Fibroblast of pulmonary artery (primary cell): ENCODE measurements at regions not wholly inside any gene's neighbourhood (a gene's known extent, or its start where the extent isn't known, plus 50 kb on each side); places are given as distances from the start of the nearest gene placed in this dataset.

Experiments used
- DNase-seq: peaks from one replicate; pipeline ENCODE4 v3.0.0-alpha.2; 2010; ENCODE audit warnings: low read depth
- H3K4me3 ChIP-seq: replicated peaks from 2 replicates; pipeline ENCODE4 v1.5.1; 2011; ENCODE audit warnings: low read depth, mild to moderate bottlenecking, control low read depth, low read length, moderate library complexity
- CTCF ChIP-seq: IDR thresholded peaks from 2 replicates; pipeline ENCODE4 v1.5.1; 2011; ENCODE audit warnings: mild to moderate bottlenecking, control low read depth, low read length, inconsistent platforms; ENCODE audit errors: missing control alignments

GRCh38 chr3:117096549-117096948, 387.0 kb downstream of the TUSC7 start:
- DNase-seq = no peak
- no peak overlapping the region for H3K4me3 ChIP-seq
- TF ChIP-seq CTCF = no peak

GRCh38 chr3:117097351-117097750, 387.8 kb downstream of the TUSC7 start:
- no peak for TF ChIP-seq CTCF
- H3K4me3 ChIP-seq = no peak overlapping the region
- no peak for DNase-seq

GRCh38 chr3:117101697-117102096, 392.1 kb downstream of the TUSC7 start:
- TF ChIP-seq CTCF = no peak
- DNase-seq = no peak
- H3K4me3 ChIP-seq = no peak overlapping the region

GRCh38 chr3:117102426-117102825, 392.8 kb downstream of the TUSC7 start:
- no peak for TF ChIP-seq CTCF
- DNase-seq = no peak
- H3K4me3 ChIP-seq = no peak overlapping the region

GRCh38 chr3:117103675-117104074, 394.1 kb downstream of the TUSC7 start:
- no peak for TF ChIP-seq CTCF
- no peak overlapping the region for H3K4me3 ChIP-seq
- no peak for DNase-seq

GRCh38 chr3:117104381-117104780, 394.8 kb downstream of the TUSC7 start:
- no peak for TF ChIP-seq CTCF
- no peak overlapping the region for H3K4me3 ChIP-seq
- DNase-seq = no peak

GRCh38 chr3:117104792-117105191, 395.2 kb downstream of the TUSC7 start:
- no peak for TF ChIP-seq CTCF
- H3K4me3 ChIP-seq = no peak overlapping the region
- DNase-seq = no peak
